HepG2 (cell line): ENCODE measurements at regions not wholly inside any gene's neighbourhood (a gene's known extent, or its start where the extent isn't known, plus 50 kb on each side); places are given as distances from the start of the nearest gene placed in this dataset.
A peak's percentile ranks its signal among the peaks of the same experiment; 100 is the strongest.

Source experiments
- CTCF ChIP-seq: sonication (generic); formaldehyde crosslinking; IDR thresholded peaks from 2 replicates; pipeline ENCODE4 v1.5.0; 2020; ENCODE audit warnings: mild to moderate bottlenecking, missing genetic modification reagents, moderate library complexity
- DMAP1 ChIP-seq: IDR thresholded peaks from 2 replicates; pipeline ENCODE4 v1.6.1; 2016
- HNRNPL ChIP-seq: fragments of 200-400 bp; formaldehyde crosslinking; IDR thresholded peaks from 2 replicates; pipeline ENCODE4 v1.6.1; 2017; ENCODE audit warnings: mild to moderate bottlenecking, low read depth, low read length
- KDM6A ChIP-seq: IDR thresholded peaks from 2 replicates; pipeline ENCODE4 v1.6.1; 2016; ENCODE audit warnings: low read depth
- KMT2B ChIP-seq: IDR thresholded peaks from 2 replicates; pipeline ENCODE4 v1.6.1; 2016; ENCODE audit warnings: missing genetic modification reagents, missing compliant biosample characterization
- NPAS2 ChIP-seq: sonication (generic); formaldehyde crosslinking; IDR thresholded peaks from 2 replicates; pipeline ENCODE4 v1.8.0; 2022; ENCODE audit warnings: mild to moderate bottlenecking, missing genetic modification reagents, borderline replicate concordance
- RAD21 ChIP-seq: fragments of 450-650 bp; formaldehyde crosslinking; IDR thresholded peaks from 2 replicates; pipeline ENCODE4 v1.5.0; 2020; ENCODE audit warnings: mild to moderate bottlenecking
- SMC3 ChIP-seq: IDR thresholded peaks from 2 replicates; pipeline ENCODE4 v1.6.1; 2011; ENCODE audit warnings: low read length, improper control_type of control experiment
- SPEN ChIP-seq: sonication (generic); formaldehyde crosslinking; IDR thresholded peaks from 2 replicates; pipeline ENCODE4 v1.5.1; 2020; ENCODE audit warnings: low read depth, mild to moderate bottlenecking, missing genetic modification reagents
- STAG1 ChIP-seq: sonication (generic); formaldehyde crosslinking; IDR thresholded peaks from 2 replicates; pipeline ENCODE4 v1.4.0; 2020; ENCODE audit warnings: missing genetic modification reagents
- TEAD3 ChIP-seq: optimal IDR thresholded peaks from 2 replicates; pipeline ENCODE3; 2016; ENCODE audit warnings: borderline replicate concordance
- ZBTB43 ChIP-seq: sonication (generic); formaldehyde crosslinking; conservative IDR thresholded peaks from 2 replicates; pipeline ENCODE4 v1.4.0; 2020; ENCODE audit warnings: missing genetic modification reagents
- ZNF24 ChIP-seq: fragments of 450-650 bp; IDR thresholded peaks from 2 replicates; pipeline ENCODE4 v1.6.1; 2017; ENCODE audit warnings: antibody characterized with exemption, mild to moderate bottlenecking
- ZNF263 ChIP-seq: sonication (generic); formaldehyde crosslinking; IDR thresholded peaks from 2 replicates; pipeline ENCODE4 v1.4.0; 2020; ENCODE audit warnings: missing genetic modification reagents
- ZNF343 ChIP-seq: sonication (generic); formaldehyde crosslinking; IDR thresholded peaks from 2 replicates; pipeline ENCODE4 v1.4.0; 2020; ENCODE audit warnings: mild to moderate bottlenecking, missing genetic modification reagents
- ZNF354B ChIP-seq: sonication (generic); formaldehyde crosslinking; IDR thresholded peaks from 2 replicates; pipeline ENCODE4 v1.8.0; 2022; ENCODE audit warnings: mild to moderate bottlenecking, missing genetic modification reagents
- ZNF496 ChIP-seq: sonication (generic); formaldehyde crosslinking; IDR thresholded peaks from 2 replicates; pipeline ENCODE4 v1.8.1; 2023; ENCODE audit warnings: mild to moderate bottlenecking, moderate library complexity, missing genetic modification reagents; ENCODE audit not compliant: insufficient replicate concordance
- ZNF501 ChIP-seq: sonication (generic); formaldehyde crosslinking; IDR thresholded peaks from 2 replicates; pipeline ENCODE4 v1.5.1; 2020; ENCODE audit warnings: mild to moderate bottlenecking, moderate library complexity, missing genetic modification reagents
- ZNF567 ChIP-seq: sonication (generic); formaldehyde crosslinking; IDR thresholded peaks from 2 replicates; pipeline ENCODE4 v1.8.1; 2023; ENCODE audit warnings: mild to moderate bottlenecking, missing genetic modification reagents, borderline replicate concordance
- ZNF710 ChIP-seq: sonication (generic); formaldehyde crosslinking; IDR thresholded peaks from 2 replicates; pipeline ENCODE4 v1.5.0; 2020; ENCODE audit warnings: mild to moderate bottlenecking, missing genetic modification reagents, borderline replicate concordance
- ZNF839 ChIP-seq: sonication (generic); formaldehyde crosslinking; IDR thresholded peaks from 2 replicates; pipeline ENCODE4 v1.4.0; 2020; ENCODE audit warnings: missing genetic modification reagents, mild to moderate bottlenecking, borderline replicate concordance
- TF ChIP-seq, protein P1 (sequence below): sonication (generic); formaldehyde crosslinking; IDR thresholded peaks from 2 replicates; pipeline ENCODE4 v1.5.1; 2020; ENCODE audit warnings: missing genetic modification reagents, mild to moderate bottlenecking, borderline replicate concordance
- TF ChIP-seq, protein P2 (sequence below): sonication (generic); formaldehyde crosslinking; IDR thresholded peaks from 2 replicates; pipeline ENCODE4 v1.4.0; 2020; ENCODE audit warnings: missing genetic modification reagents; ENCODE audit errors: not compliant biosample characterization

- TF ChIP-seq, protein P1, sequence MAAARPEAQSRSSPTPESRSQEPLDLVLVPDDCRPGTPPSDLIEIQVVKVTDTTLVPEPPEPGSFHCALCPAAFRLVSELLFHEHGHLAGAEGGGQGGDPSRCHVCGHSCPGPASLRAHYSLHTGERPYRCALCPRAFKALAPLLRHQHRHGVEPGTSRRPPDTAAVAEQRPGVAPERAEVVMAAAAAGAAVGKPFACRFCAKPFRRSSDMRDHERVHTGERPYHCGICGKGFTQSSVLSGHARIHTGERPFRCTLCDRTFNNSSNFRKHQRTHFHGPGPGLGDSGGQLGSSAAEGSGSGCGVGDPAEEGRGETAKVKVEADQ (CRISPR knock-in tag): no peak
- TF ChIP-seq ZBTB43: no peak
- TF ChIP-seq STAG1 (CRISPR knock-in tag): peak; percentile 84
- no peak for TF ChIP-seq ZNF354B (CRISPR knock-in tag)
- TF ChIP-seq NPAS2 (CRISPR knock-in tag): no peak
- no peak for TF ChIP-seq ZNF496 (CRISPR knock-in tag)
- TF ChIP-seq ZNF710 (CRISPR knock-in tag): no peak
- TF ChIP-seq KMT2B (CRISPR knock-in tag): no peak
- peak; percentile 83 for TF ChIP-seq SMC3
- TF ChIP-seq TEAD3: no peak
- no peak for TF ChIP-seq ZNF567 (CRISPR knock-in tag)
- no peak for TF ChIP-seq ZNF501 (CRISPR knock-in tag)
- TF ChIP-seq CTCF (CRISPR knock-in tag): peak; percentile 80
- no peak for TF ChIP-seq ZNF343
- TF ChIP-seq DMAP1: no peak
- no peak for TF ChIP-seq ZNF839 (CRISPR knock-in tag)
- TF ChIP-seq HNRNPL: no peak
- TF ChIP-seq ZNF24: no peak
- peak; percentile 52 for TF ChIP-seq RAD21 (CRISPR knock-in tag)
- no peak for TF ChIP-seq ZNF263 (CRISPR knock-in tag)
- TF ChIP-seq SPEN: 0 out of 2 replicates have a peak, but pooled peaks have one; percentile 20
- TF ChIP-seq, protein P2, sequence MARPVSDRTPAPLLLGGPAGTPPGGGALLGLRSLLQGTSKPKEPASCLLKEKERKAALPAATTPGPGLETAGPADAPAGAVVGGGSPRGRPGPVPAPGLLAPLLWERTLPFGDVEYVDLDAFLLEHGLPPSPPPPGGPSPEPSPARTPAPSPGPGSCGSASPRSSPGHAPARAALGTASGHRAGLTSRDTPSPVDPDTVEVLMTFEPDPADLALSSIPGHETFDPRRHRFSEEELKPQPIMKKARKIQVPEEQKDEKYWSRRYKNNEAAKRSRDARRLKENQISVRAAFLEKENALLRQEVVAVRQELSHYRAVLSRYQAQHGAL (CRISPR knock-in tag): no peak
- no peak for TF ChIP-seq KDM6A (CRISPR knock-in tag)
Observed at GRCh38 chr19:30784850-30785457, 412.8 kb downstream of the ZNF536 start (continued).
